HL-60 (cell line): ENCODE measurements at regions not wholly inside any gene's neighbourhood (a gene's known extent, or its start where the extent isn't known, plus 50 kb on each side); places are given as distances from the start of the nearest gene placed in this dataset.
"Not testable (repeated sequence)": the region's sequence is repeated elsewhere in the genome, so short reads cannot be mapped to it uniquely, and the experiment has no call there.

Experiments
- DNase-seq, 2 experiments: peaks; one replicate each; pipeline ENCODE4 v3.0.0-alpha.2; 2010 to 2020; ENCODE audit warnings: low read depth in 1 of 2, low spot score in 1 of 2
- H3K27ac ChIP-seq: fragments of 250-450 bp; sonication (Bioruptor Pico); replicated peaks from 2 replicates; pipeline ENCODE4 v1.5.1; 2020; ENCODE audit warnings: mild to moderate bottlenecking, moderate library complexity
- H3K27me3 ChIP-seq: fragments of 250-450 bp; sonication (Bioruptor Pico); 2 replicates; pipeline ENCODE4 v1.5.1; 2021; ENCODE audit warnings: mild to moderate bottlenecking, moderate library complexity; ENCODE audit not compliant: insufficient read depth, poor library complexity, severe bottlenecking
- H3K4me3 ChIP-seq: replicated peaks from 2 replicates; pipeline ENCODE4 v1.5.1; 2011; ENCODE audit warnings: mild to moderate bottlenecking, control low read depth, low read length; ENCODE audit not compliant: insufficient read depth
- GABPA ChIP-seq: IDR thresholded peaks from 2 replicates; pipeline ENCODE4 v1.6.1; 2012; ENCODE audit warnings: low read depth
- POLR2AphosphoS5 ChIP-seq: IDR thresholded peaks from 2 replicates; pipeline ENCODE4 v1.6.1; 2012; ENCODE audit warnings: low read depth
- SPI1 ChIP-seq: IDR thresholded peaks from 2 replicates; pipeline ENCODE4 v1.6.1; 2012; ENCODE audit warnings: low read depth, mild to moderate bottlenecking, borderline replicate concordance
- TF ChIP-seq, protein P1 (sequence below): IDR thresholded peaks from 2 replicates; pipeline ENCODE4 v1.6.1; 2012; ENCODE audit warnings: low read depth; ENCODE audit not compliant: insufficient replicate concordance
- TF ChIP-seq, protein P2 (sequence below): IDR thresholded peaks from one replicate; pipeline ENCODE4 v1.5.1; 2011; ENCODE audit warnings: low read length, control low read depth, inconsistent platforms; ENCODE audit not compliant: insufficient read depth

GRCh38 chr10:32180390-32181280, 124.4 kb upstream of the KIF5B start:
- H3K27ac ChIP-seq = no peak overlapping the region
- H3K4me3 ChIP-seq = no peak overlapping the region
- no peaks in the 10 kb centered on the region for H3K27me3 ChIP-seq
- TF ChIP-seq SPI1 (no peak), POLR2AphosphoS5 (no peak), GABPA (no peak)
- TF ChIP-seq, protein P1, sequence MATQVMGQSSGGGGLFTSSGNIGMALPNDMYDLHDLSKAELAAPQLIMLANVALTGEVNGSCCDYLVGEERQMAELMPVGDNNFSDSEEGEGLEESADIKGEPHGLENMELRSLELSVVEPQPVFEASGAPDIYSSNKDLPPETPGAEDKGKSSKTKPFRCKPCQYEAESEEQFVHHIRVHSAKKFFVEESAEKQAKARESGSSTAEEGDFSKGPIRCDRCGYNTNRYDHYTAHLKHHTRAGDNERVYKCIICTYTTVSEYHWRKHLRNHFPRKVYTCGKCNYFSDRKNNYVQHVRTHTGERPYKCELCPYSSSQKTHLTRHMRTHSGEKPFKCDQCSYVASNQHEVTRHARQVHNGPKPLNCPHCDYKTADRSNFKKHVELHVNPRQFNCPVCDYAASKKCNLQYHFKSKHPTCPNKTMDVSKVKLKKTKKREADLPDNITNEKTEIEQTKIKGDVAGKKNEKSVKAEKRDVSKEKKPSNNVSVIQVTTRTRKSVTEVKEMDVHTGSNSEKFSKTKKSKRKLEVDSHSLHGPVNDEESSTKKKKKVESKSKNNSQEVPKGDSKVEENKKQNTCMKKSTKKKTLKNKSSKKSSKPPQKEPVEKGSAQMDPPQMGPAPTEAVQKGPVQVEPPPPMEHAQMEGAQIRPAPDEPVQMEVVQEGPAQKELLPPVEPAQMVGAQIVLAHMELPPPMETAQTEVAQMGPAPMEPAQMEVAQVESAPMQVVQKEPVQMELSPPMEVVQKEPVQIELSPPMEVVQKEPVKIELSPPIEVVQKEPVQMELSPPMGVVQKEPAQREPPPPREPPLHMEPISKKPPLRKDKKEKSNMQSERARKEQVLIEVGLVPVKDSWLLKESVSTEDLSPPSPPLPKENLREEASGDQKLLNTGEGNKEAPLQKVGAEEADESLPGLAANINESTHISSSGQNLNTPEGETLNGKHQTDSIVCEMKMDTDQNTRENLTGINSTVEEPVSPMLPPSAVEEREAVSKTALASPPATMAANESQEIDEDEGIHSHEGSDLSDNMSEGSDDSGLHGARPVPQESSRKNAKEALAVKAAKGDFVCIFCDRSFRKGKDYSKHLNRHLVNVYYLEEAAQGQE = no peak
- TF ChIP-seq, protein P2, sequence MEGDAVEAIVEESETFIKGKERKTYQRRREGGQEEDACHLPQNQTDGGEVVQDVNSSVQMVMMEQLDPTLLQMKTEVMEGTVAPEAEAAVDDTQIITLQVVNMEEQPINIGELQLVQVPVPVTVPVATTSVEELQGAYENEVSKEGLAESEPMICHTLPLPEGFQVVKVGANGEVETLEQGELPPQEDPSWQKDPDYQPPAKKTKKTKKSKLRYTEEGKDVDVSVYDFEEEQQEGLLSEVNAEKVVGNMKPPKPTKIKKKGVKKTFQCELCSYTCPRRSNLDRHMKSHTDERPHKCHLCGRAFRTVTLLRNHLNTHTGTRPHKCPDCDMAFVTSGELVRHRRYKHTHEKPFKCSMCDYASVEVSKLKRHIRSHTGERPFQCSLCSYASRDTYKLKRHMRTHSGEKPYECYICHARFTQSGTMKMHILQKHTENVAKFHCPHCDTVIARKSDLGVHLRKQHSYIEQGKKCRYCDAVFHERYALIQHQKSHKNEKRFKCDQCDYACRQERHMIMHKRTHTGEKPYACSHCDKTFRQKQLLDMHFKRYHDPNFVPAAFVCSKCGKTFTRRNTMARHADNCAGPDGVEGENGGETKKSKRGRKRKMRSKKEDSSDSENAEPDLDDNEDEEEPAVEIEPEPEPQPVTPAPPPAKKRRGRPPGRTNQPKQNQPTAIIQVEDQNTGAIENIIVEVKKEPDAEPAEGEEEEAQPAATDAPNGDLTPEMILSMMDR = no peak
- DNase-seq = no peak

- DNase-seq = no peak
- no peaks in the 10 kb centered on the region for H3K27me3 ChIP-seq
- TF ChIP-seq POLR2AphosphoS5 = no peak
- TF ChIP-seq, protein P2 = no peak
- TF ChIP-seq SPI1 = no peak
- TF ChIP-seq, protein P1 = no peak
- TF ChIP-seq GABPA = no peak
- no peak overlapping the region for H3K4me3 ChIP-seq
- no peak overlapping the region for H3K27ac ChIP-seq
Observed at GRCh38 chr10:32179836-32180235, 123.6 kb upstream of the KIF5B start.

- H3K4me3 ChIP-seq, DNase-seq, H3K27me3 ChIP-seq, H3K27ac ChIP-seq: not testable (repeated sequence)
Observed at GRCh38 chr10:32177594-32177993, 121.4 kb upstream of the KIF5B start.

GRCh38 chr10:32175629-32176028, 119.4 kb upstream of the KIF5B start:
- Histone ChIP-seq H3K4me3 (no peak overlapping the region), H3K27me3 (no peaks in the 10 kb centered on the region), H3K27ac (no peak overlapping the region)
- DNase-seq = no peak
- TF ChIP-seq SPI1 (no peak), GABPA (no peak), POLR2AphosphoS5 (no peak)
- TF ChIP-seq, protein P2 = no peak
- TF ChIP-seq, protein P1 = no peak
